ENCODE measurements at regions not wholly inside any gene's neighbourhood (a gene's known extent, or its start where the extent isn't known, plus 50 kb on each side); places are given as distances from the start of the nearest gene placed in this dataset.
"Not testable (repeated sequence)": the region's sequence is repeated elsewhere in the genome, so short reads cannot be mapped to it uniquely, and the experiment has no call there.

DNA sequence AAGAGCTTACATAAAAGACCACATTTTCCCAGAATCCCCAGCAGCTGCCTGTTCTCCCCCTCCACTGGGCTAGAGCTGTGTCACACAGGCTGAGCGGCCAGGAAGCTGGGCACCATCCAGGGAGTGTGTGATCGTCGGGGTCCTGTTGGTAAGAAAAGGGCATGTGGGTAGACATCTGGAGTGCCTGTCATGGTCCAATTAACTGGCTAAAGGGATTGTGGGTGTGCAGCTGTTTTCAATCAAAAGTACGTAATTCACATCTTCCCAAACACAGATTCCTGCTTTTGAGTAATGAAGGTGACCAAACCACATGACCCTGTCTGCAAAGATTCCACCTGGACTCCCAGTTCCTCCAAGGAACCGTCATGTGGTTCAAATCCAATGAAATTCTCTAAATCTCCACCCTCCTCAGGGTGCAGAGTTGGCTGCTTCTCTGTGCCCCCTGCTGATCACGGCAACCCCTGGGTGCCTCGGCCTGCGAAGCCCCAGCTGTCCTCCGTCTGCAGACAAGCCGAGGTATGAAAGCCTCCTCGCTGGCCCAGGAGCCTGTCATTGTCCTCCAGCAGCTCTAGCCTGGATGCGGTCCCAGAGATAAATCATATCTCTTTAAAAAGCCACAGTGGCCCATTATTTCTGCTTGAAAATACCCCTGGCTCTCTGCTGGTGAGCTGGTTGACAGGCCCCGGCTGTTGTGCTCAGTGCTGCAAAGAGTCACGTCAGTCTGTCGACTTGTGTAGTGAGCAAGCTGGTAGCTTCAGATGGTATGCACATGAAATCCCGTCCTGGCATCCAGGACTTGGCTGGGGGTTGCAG, 172.9 kb upstream of the SULF2 start:
- not testable (repeated sequence) for TF ChIP-seq SUZ12 (IDR thresholded peaks at IDR 0.05; ENCODE audit: extremely low read depth, insufficient read depth, insufficient read length); YY1 (IDR thresholded peaks at IDR 0.05; ENCODE audit: insufficient read depth, insufficient read length)
